HepG2 (cell line): ENCODE measurements at regions not wholly inside any gene's neighbourhood (a gene's known extent, or its start where the extent isn't known, plus 50 kb on each side); places are given as distances from the start of the nearest gene placed in this dataset.

ENCODE experiments used
- ATAC-seq: fragments of 200-7000 bp; cut with Tn5 transposase; 3 replicates; pipeline ENCODE4 v1.9.1; 2020; ENCODE audit warnings: mild to moderate bottlenecking, moderate library complexity
- BruUV-seq: library from RNA; stranded (reverse); fragments of 400-500 nt; replicated peaks from 2 replicates; lab custom pipeline; 2021; lab: Mats Ljungman, UMichigan
- CTCF ChIA-PET: fragments of 300-600 bp; formaldehyde crosslinking; extraction: SDS; loops from one replicate; lab custom pipeline; 2021; ENCODE audit warnings: low total read pairs, inconsistent platforms, low intra/inter-chr PET ratio; lab: Yijun Ruan, JAX
- POLR2A ChIA-PET: fragments of 350-600 bp; sonication (Branson Sonifier 250); formaldehyde crosslinking; loops from one replicate; lab custom pipeline; 2020; ENCODE audit warnings: antibody characterized with exemption, inconsistent platforms; lab: Yijun Ruan, JAX
- DNase-seq: peaks from one replicate; pipeline ENCODE4 v3.0.0-alpha.2; 2015; ENCODE audit warnings: low spot score
- FAIRE-seq: peaks from 3 replicates; lab custom pipeline; 2011; peaks lifted over from hg19 to GRCh38; lab: Jason Lieb, UNC
- H2AFZ ChIP-seq: one replicate; pipeline ENCODE4 v1.6.1; 2011; ENCODE audit warnings: low read length, inconsistent platforms
- H3K27ac ChIP-seq: fragments of 300-600 bp; 3 replicates; pipeline ENCODE4 v1.8.0; 2011; ENCODE audit warnings: mixed run types, mild to moderate bottlenecking, mixed read lengths, low read length, inconsistent platforms; ENCODE audit not compliant: insufficient read depth; ENCODE audit errors: extremely low read length
- H3K27me3 ChIP-seq, 2 experiments: fragments of 200-600 bp in 1 of 2; 2 replicates in 1 of 2; 3 replicates in 1 of 2; pipeline versions ENCODE4 v1.6.0 to v1.8.0; 2011; ENCODE audit warnings: low read length in 2 of 2, mild to moderate bottlenecking in 2 of 2, moderate library complexity in 2 of 2, inconsistent platforms in 1 of 2; ENCODE audit not compliant: insufficient read depth in 2 of 2, control insufficient read depth in 1 of 2
- H3K36me3 ChIP-seq, 2 experiments: fragments of 200-600 bp in 1 of 2; replicated peaks in 1 of 2; 2 replicates in 1 of 2; 3 replicates in 1 of 2; pipeline versions ENCODE4 v1.5.1 to v1.8.0; 2011; ENCODE audit warnings: low read length in 2 of 2, inconsistent platforms in 1 of 2; ENCODE audit not compliant: insufficient read depth in 2 of 2, control insufficient read depth in 1 of 2
- H3K4me1 ChIP-seq: 2 replicates; pipeline ENCODE4 v1.5.1; 2012; ENCODE audit warnings: low read length, inconsistent platforms; ENCODE audit not compliant: insufficient read depth
- H3K4me2 ChIP-seq: 2 replicates; pipeline ENCODE4 v1.6.0; 2011; ENCODE audit warnings: low read depth, low read length, inconsistent platforms
- H3K4me3 ChIP-seq, 3 experiments: fragments of 200-600 bp in 1 of 3; sonication (generic), shearing (Covaris generic) in 1 of 3; replicated peaks in 1 of 3; 2 replicates each; pipeline ENCODE4 v1.5.1; 2011 to 2016; ENCODE audit warnings: low read length in 3 of 3, inconsistent platforms in 2 of 3, low read depth in 2 of 3, mild to moderate bottlenecking in 2 of 3, control low read depth in 1 of 3, mixed read lengths in 1 of 3; ENCODE audit not compliant: insufficient read depth in 1 of 3
- H3K79me2 ChIP-seq: one replicate; pipeline ENCODE4 v1.6.1; 2011; ENCODE audit warnings: low read length, inconsistent platforms; ENCODE audit not compliant: insufficient read depth
- H3K9ac ChIP-seq: 2 replicates; pipeline ENCODE4 v1.6.0; 2011; ENCODE audit warnings: mild to moderate bottlenecking, low read depth, low read length, inconsistent platforms; ENCODE audit not compliant: insufficient read depth
- H3K9me3 ChIP-seq: 2 replicates; pipeline ENCODE4 v1.5.1; 2012; ENCODE audit warnings: mild to moderate bottlenecking, low read length
- H4K20me1 ChIP-seq: 2 replicates; pipeline ENCODE4 v1.6.0; 2011; ENCODE audit warnings: inconsistent platforms, mild to moderate bottlenecking, low read length, moderate library complexity; ENCODE audit not compliant: insufficient read depth
- BCL6 ChIP-seq: IDR thresholded peaks from 2 replicates; pipeline ENCODE4 v1.6.1; 2016; ENCODE audit warnings: missing genetic modification reagents, missing compliant biosample characterization
- GATA4 ChIP-seq: sonication (generic); IDR thresholded peaks from 2 replicates; pipeline ENCODE4 v1.6.1; 2016; ENCODE audit warnings: antibody characterized with exemption, low read depth, borderline replicate concordance
- GTF3A ChIP-seq: sonication (generic); formaldehyde crosslinking; conservative IDR thresholded peaks from 2 replicates; pipeline ENCODE4 v1.4.0; 2020; ENCODE audit warnings: mild to moderate bottlenecking, missing genetic modification reagents
- HMGXB4 ChIP-seq, 2 experiments: sonication (generic) in 1 of 2; formaldehyde crosslinking in 1 of 2; IDR thresholded peaks; 2 replicates each; pipeline versions ENCODE4 v1.4.0 to v1.6.1; 2018 to 2020; ENCODE audit warnings: missing genetic modification reagents in 2 of 2, borderline replicate concordance in 1 of 2, low read depth in 1 of 2, mild to moderate bottlenecking in 1 of 2, missing biosample characterization in 1 of 2
- NFKBIZ ChIP-seq: IDR thresholded peaks from 2 replicates; pipeline ENCODE4 v1.6.1; 2018; ENCODE audit warnings: missing genetic modification reagents, missing compliant biosample characterization
- POLR2G ChIP-seq: fragments of 200-400 bp; formaldehyde crosslinking; IDR thresholded peaks from 2 replicates; pipeline ENCODE4 v1.6.1; 2018; ENCODE audit warnings: mild to moderate bottlenecking, low read depth, low read length, moderate library complexity
- RFXANK ChIP-seq: IDR thresholded peaks from 2 replicates; pipeline ENCODE4 v1.6.1; 2016
- RXRA ChIP-seq: sonication (generic); formaldehyde crosslinking; IDR thresholded peaks from 2 replicates; pipeline ENCODE4 v1.5.1; 2020; ENCODE audit warnings: missing genetic modification reagents
- SP5 ChIP-seq: IDR thresholded peaks from 2 replicates; pipeline ENCODE4 v1.6.1; 2016; ENCODE audit warnings: low read depth, borderline replicate concordance
- ZKSCAN8 ChIP-seq: IDR thresholded peaks from 2 replicates; pipeline ENCODE4 v1.6.1; 2016; ENCODE audit warnings: borderline replicate concordance, missing genetic modification reagents, missing compliant biosample characterization
- ZNF329 ChIP-seq: sonication (generic); formaldehyde crosslinking; IDR thresholded peaks from 2 replicates; pipeline ENCODE4 v1.9.0; 2021; ENCODE audit warnings: low read depth, mild to moderate bottlenecking, missing genetic modification reagents
- in situ Hi-C: cut with HindIII; loops from 2 replicates; pipeline ENCODE4 v1.10.0; 2017; ENCODE audit warnings: low pct_unique_long_range_greater_than_20kb; ENCODE audit not compliant: extremely low pct_ligation_motif_present
- intact Hi-C: fragments of 100-400 bp; cut with micrococcal nuclease; formaldehyde crosslinking; loops from one replicate; pipeline ENCODE4 v1.10.0; 2022; ENCODE audit not compliant: unreplicated experiment
- TF ChIP-seq, protein P1 (sequence below): IDR thresholded peaks from 2 replicates; pipeline ENCODE4 v1.6.1; 2016; ENCODE audit warnings: control low read depth

- no peak overlapping the region for H3K4me3 ChIP-seq
- H3K4me1 ChIP-seq, result peaks cover 13% of the 10 kb centered on the region
- no peak overlapping the region for H3K27ac ChIP-seq
- ChIA-PET POLR2A (no interaction called here), CTCF (no interaction called here)
- no TSS peak for BruUV-seq
- in situ Hi-C loops (no loop called here), intact Hi-C loops (no loop called here)
- no peak overlapping the region for H3K4me2 ChIP-seq
- H4K20me1 ChIP-seq, result no peaks in the 10 kb centered on the region
- H3K79me2 ChIP-seq, result no peaks in the 10 kb centered on the region
- no peak overlapping the region for H3K9ac ChIP-seq
- ATAC-seq, result no peak
- H3K27me3 ChIP-seq, result no peaks in the 10 kb centered on the region
- TF ChIP-seq, protein P1, sequence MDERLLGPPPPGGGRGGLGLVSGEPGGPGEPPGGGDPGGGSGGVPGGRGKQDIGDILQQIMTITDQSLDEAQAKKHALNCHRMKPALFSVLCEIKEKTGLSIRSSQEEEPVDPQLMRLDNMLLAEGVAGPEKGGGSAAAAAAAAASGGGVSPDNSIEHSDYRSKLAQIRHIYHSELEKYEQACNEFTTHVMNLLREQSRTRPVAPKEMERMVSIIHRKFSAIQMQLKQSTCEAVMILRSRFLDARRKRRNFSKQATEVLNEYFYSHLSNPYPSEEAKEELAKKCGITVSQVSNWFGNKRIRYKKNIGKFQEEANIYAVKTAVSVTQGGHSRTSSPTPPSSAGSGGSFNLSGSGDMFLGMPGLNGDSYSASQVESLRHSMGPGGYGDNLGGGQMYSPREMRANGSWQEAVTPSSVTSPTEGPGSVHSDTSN (CRISPR knock-in tag), result no peak
- no peak for TF ChIP-seq NFKBIZ
- TF ChIP-seq SP5 (CRISPR knock-in tag), result no peak
- no peak for TF ChIP-seq BCL6 (CRISPR knock-in tag)
- TF ChIP-seq ZNF329, result no peak
- no peak for TF ChIP-seq ZKSCAN8
- no peak for TF ChIP-seq GTF3A (CRISPR knock-in tag)
- no peak for TF ChIP-seq POLR2G
- TF ChIP-seq RFXANK (CRISPR knock-in tag), result no peak
- no peak for TF ChIP-seq GATA4
- TF ChIP-seq HMGXB4 (CRISPR knock-in tag; IDR thresholded peaks at IDR 0.05; ENCODE audit: borderline replicate concordance in 1 of 2, low read depth in 1 of 2), result no peak
- no peak for TF ChIP-seq RXRA (CRISPR knock-in tag)
- no peak overlapping the region for H2AFZ ChIP-seq
- H3K36me3 ChIP-seq, result no peaks in the 10 kb centered on the region
- DNase-seq, result no peak
- H3K9me3 ChIP-seq, result no peaks in the 10 kb centered on the region
- FAIRE-seq, result no peak
Observed at GRCh38 chr11:95353706-95354105, 122.7 kb upstream of the SESN3 start.
